HCT116 (cell line): ENCODE measurements at regions not wholly inside any gene's neighbourhood (a gene's known extent, or its start where the extent isn't known, plus 50 kb on each side); places are given as distances from the start of the nearest gene placed in this dataset.

Source experiments
- ATAC-seq: fragments of 200-7000 bp; cut with Tn5 transposase; 2 replicates; pipeline ENCODE4 v1.9.1; 2020; ENCODE audit warnings: mild to moderate bottlenecking, moderate library complexity
- BruUV-seq: library from RNA; stranded (reverse); fragments of 400-500 nt; replicated peaks from 2 replicates; lab custom pipeline; 2021; lab: Mats Ljungman, UMichigan
- CTCF ChIA-PET: fragments of 300-600 bp; sonication (Branson Sonifier 250); formaldehyde crosslinking; loops from one replicate; lab custom pipeline; 2021; ENCODE audit warnings: antibody characterized with exemption; lab: Charles Lee
- POLR2A ChIA-PET: fragments of 300-600, 350-600 bp; sonication (Branson Sonifier 250); formaldehyde crosslinking; loops from one replicate; lab custom pipeline; 2021; ENCODE audit warnings: antibody characterized with exemption; lab: Charles Lee
- RAD21 ChIA-PET, 2 experiments: fragments of 300-600 bp; sonication (Branson Sonifier 250); formaldehyde crosslinking; loops; one replicate each; lab custom pipeline; 2023; ENCODE audit warnings: low total read pairs in 2 of 2; ENCODE audit not compliant: uncharacterized antibody in 2 of 2, unreplicated experiment in 2 of 2, low non-redundant PET in 1 of 2; lab: Charles Lee
- DNase-seq: peaks from one replicate; pipeline ENCODE4 v3.0.0-alpha.2; 2010; ENCODE audit warnings: low read depth, low spot score
- H2AFZ ChIP-seq: fragments of 200-600 bp; shearing (Covaris generic), sonication (generic); 2 replicates; pipeline ENCODE4 v1.6.1; 2017; ENCODE audit warnings: low read depth, mixed run types, mixed read lengths, antibody characterized with exemption, low read length; ENCODE audit not compliant: poor library complexity, severe bottlenecking
- H3K27ac ChIP-seq: 2 replicates; pipeline ENCODE4 v1.5.1; 2012; ENCODE audit warnings: low read depth, low read length
- H3K27me3 ChIP-seq: fragments of 200-600 bp; sonication (generic); 2 replicates; pipeline ENCODE4 v1.6.1; 2016; ENCODE audit warnings: mixed run types, low read length, mixed read lengths; ENCODE audit not compliant: insufficient read depth
- H3K36me3 ChIP-seq, 2 experiments: fragments of 200-500 bp in 1 of 2; fragments of 200-600 bp in 1 of 2; sonication (Bioruptor generic) in 1 of 2; sonication (generic) in 1 of 2; 2 replicates each; pipeline versions ENCODE4 v1.5.1 to v1.6.1; 2014 to 2016; ENCODE audit warnings: low read length in 2 of 2, inconsistent platforms in 1 of 2, mixed read lengths in 1 of 2, mixed run types in 1 of 2; ENCODE audit not compliant: insufficient read depth in 2 of 2, control insufficient read depth in 1 of 2
- H3K4me1 ChIP-seq, 2 experiments: fragments of 200-600 bp in 1 of 2; sonication (generic) in 1 of 2; 2 replicates each; pipeline versions ENCODE4 v1.5.1 to v1.6.1; 2012 to 2017; ENCODE audit warnings: low read length in 2 of 2, inconsistent platforms in 1 of 2, mild to moderate bottlenecking in 1 of 2, mixed read lengths in 1 of 2, mixed run types in 1 of 2, moderate library complexity in 1 of 2; ENCODE audit not compliant: insufficient read depth in 2 of 2, control insufficient read depth in 1 of 2
- H3K4me2 ChIP-seq: fragments of 200-600 bp; sonication (generic); 2 replicates; pipeline ENCODE4 v1.6.1; 2017; ENCODE audit warnings: mixed run types, low read length, mixed read lengths
- H3K4me3 ChIP-seq, 2 experiments: fragments of 200-600 bp in 1 of 2; sonication (generic) in 1 of 2; replicated peaks in 1 of 2; 2 replicates each; pipeline ENCODE4 v1.5.1; 2011 to 2016; ENCODE audit warnings: low read length in 2 of 2, control low read depth in 1 of 2, low read depth in 1 of 2, mild to moderate bottlenecking in 1 of 2, mixed read lengths in 1 of 2, mixed run types in 1 of 2
- H3K79me2 ChIP-seq: fragments of 200-600 bp; sonication (generic); 2 replicates; pipeline ENCODE4 v1.6.1; 2017; ENCODE audit warnings: mild to moderate bottlenecking, mixed run types, low read length, moderate library complexity, mixed read lengths; ENCODE audit not compliant: insufficient read depth
- H3K9ac ChIP-seq: fragments of 200-600 bp; sonication (generic); 2 replicates; pipeline ENCODE4 v1.6.1; 2016; ENCODE audit warnings: low read length, mixed read lengths
- H3K9me2 ChIP-seq: fragments of 200-600 bp; sonication (generic), shearing (Covaris generic); 2 replicates; pipeline ENCODE4 v1.6.1; 2017; ENCODE audit warnings: mixed run types, mild to moderate bottlenecking, moderate library complexity; ENCODE audit not compliant: insufficient read depth
- H3K9me3 ChIP-seq, 2 experiments: fragments of 200-500 bp in 1 of 2; fragments of 200-600 bp in 1 of 2; sonication (Bioruptor generic) in 1 of 2; sonication (generic) in 1 of 2; 2 replicates each; pipeline ENCODE4 v1.6.1; 2014 to 2017; ENCODE audit warnings: low read length in 2 of 2, mixed read lengths in 2 of 2, inconsistent platforms in 1 of 2, low read depth in 1 of 2, mild to moderate bottlenecking in 1 of 2, mixed run types in 1 of 2, moderate library complexity in 1 of 2; ENCODE audit not compliant: control insufficient read depth in 1 of 2, insufficient read depth in 1 of 2
- H4K20me1 ChIP-seq: fragments of 200-600 bp; sonication (generic), shearing (Covaris generic); 2 replicates; pipeline ENCODE4 v1.6.1; 2017; ENCODE audit warnings: mixed run types, mild to moderate bottlenecking, moderate library complexity; ENCODE audit not compliant: insufficient read depth
- ATF3 ChIP-seq: IDR thresholded peaks from 2 replicates; pipeline ENCODE4 v1.6.1; 2012
- CEBPB ChIP-seq: IDR thresholded peaks from 2 replicates; pipeline ENCODE4 v1.6.1; 2012; ENCODE audit warnings: low read depth
- CTCF ChIP-seq, 3 experiments: fragments of 200-600 bp in 1 of 3; sonication (generic) in 1 of 3; IDR thresholded peaks in 2 of 3; conservative IDR thresholded peaks in 1 of 3; 2 replicates each; pipeline ENCODE4 v1.5.1; 2012 to 2017; ENCODE audit warnings: low read depth in 2 of 3, low read length in 2 of 3, antibody characterized with exemption in 1 of 3, borderline replicate concordance in 1 of 3, control low read depth in 1 of 3, mild to moderate bottlenecking in 1 of 3, mixed read lengths in 1 of 3, mixed run types in 1 of 3, moderate library complexity in 1 of 3; ENCODE audit not compliant: insufficient read depth in 1 of 3
- EGR1 ChIP-seq: IDR thresholded peaks from 2 replicates; pipeline ENCODE4 v1.6.1; 2012; ENCODE audit warnings: low read depth
- FOSL1 ChIP-seq: IDR thresholded peaks from 2 replicates; pipeline ENCODE4 v1.6.1; 2012; ENCODE audit warnings: low read depth
- POLR2A ChIP-seq: IDR thresholded peaks from 2 replicates; pipeline ENCODE4 v1.7.0; 2011; ENCODE audit warnings: borderline replicate concordance; ENCODE audit not compliant: insufficient read depth, insufficient read length; ENCODE audit errors: extremely low read depth
- ZFX ChIP-seq: fragments of 450-650 bp; IDR thresholded peaks from 2 replicates; pipeline ENCODE4 v1.6.1; 2017
- intact Hi-C: fragments of 100-400 bp; cut with micrococcal nuclease; formaldehyde crosslinking; loops from 2 replicates; pipeline ENCODE4 v1.10.0; 2022

DNA sequence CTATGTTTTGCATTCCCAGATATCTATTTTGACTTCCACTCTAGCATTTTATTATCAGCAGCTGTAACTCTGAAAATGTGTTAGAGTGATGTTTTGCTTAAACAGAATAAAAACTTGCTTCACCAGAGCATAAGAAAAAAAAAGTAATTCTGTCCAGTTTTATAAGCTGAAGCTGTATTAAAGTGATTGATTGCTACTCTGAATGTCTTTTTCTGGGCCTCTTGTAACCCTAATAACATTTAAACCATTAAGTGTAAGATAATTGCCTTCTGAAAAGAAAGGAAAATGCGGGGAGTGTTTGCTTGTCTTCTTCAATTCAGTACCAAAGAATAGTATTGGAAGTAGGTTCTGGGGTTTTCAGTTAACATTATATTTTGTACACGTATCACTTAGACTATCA lies 57.9 kb upstream of the UBE2E1 start:
- Histone ChIP-seq H3K9me2 (no peaks in the 10 kb centered on the region), H3K27ac (no peak overlapping the region), H4K20me1 (no peaks in the 10 kb centered on the region), H2AFZ (peak overlapping the region; percentile 54), H3K4me3 (no peak overlapping the region), H3K4me1 (peaks cover 11 to 38% of the 10 kb centered on the region in 2 experiments), H3K9ac (no peak overlapping the region), H3K79me2 (no peaks in the 10 kb centered on the region), H3K9me3 (no peaks in the 10 kb centered on the region), H3K27me3 (no peaks in the 10 kb centered on the region), H3K4me2 (no peak overlapping the region), H3K36me3 (no peaks in the 10 kb centered on the region)
- CTCF ChIA-PET = no interaction called here
- intact Hi-C loops = no loop called here
- RAD21 ChIA-PET = no interaction called here
- POLR2A ChIA-PET = no interaction called here
- DNase-seq (no peak), ATAC-seq (no peak)
- no TSS peak for BruUV-seq
- TF ChIP-seq EGR1 = no peak
- TF ChIP-seq CTCF (IDR thresholded peaks at IDR 0.05 in 2 of 3, conservative IDR thresholded peaks at IDR 0.05 in 1 of 3; ENCODE audit: borderline replicate concordance in 1 of 3, insufficient read depth in 1 of 3, low read depth in 2 of 3, low read length in 2 of 3) = no peak
- TF ChIP-seq ATF3 = no peak
- TF ChIP-seq POLR2A = no peak
- TF ChIP-seq ZFX = no peak

DNA sequence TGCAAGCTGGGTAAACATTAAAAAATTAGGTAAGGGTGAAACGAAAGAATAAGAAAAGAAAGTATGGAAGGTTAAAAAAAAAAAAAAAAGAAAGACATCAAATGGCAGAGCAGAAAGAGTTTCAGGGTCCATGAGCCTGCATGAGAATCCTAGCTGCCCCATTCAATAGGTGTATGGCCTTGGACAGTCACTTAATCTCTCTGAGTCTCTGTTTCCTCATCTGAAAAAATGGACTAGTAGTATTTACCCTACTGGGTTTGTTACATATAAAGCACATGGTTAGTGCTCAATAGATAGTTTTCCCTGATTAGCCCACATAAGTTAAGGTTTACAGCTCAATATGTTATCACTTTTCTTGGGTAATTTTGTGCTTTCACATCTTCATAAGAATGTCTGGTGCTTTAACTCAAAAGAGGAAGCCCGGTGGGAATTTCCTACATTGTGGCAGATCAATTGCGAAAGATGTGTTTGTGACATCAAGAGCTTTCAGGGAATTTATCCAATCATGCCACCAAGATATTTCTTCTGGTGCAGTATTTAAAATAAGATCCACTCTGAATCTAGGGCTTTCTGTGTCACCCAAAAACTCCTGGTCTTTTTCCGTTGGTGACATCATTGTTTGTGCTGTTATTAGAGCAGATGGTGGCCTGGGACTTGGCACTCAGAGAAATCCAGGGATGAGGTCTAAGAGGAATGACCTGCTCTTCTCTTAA lies 57.2 kb upstream of the UBE2E1 start:
- DNase-seq (no peak), ATAC-seq (no peak)
- H3K9me3 ChIP-seq = no peaks in the 10 kb centered on the region
- H3K27ac ChIP-seq = no peak overlapping the region
- no peak for TF ChIP-seq FOSL1
- TF ChIP-seq CEBPB = 0 out of 2 replicates have a peak, but pooled peaks have one; percentile 28
- no peaks in the 10 kb centered on the region for H3K9me2 ChIP-seq
- H3K9ac ChIP-seq = no peak overlapping the region
- H3K27me3 ChIP-seq = no peaks in the 10 kb centered on the region
- H3K36me3 ChIP-seq = no peaks in the 10 kb centered on the region
- ChIA-PET POLR2A (no interaction called here), RAD21 (no interaction called here), CTCF (no interaction called here)
- H3K4me1 ChIP-seq = peaks cover 9 to 30% of the 10 kb centered on the region in 2 experiments; a peak in 3 of 4 replicates
- no peaks in the 10 kb centered on the region for H3K79me2 ChIP-seq
- no peaks in the 10 kb centered on the region for H4K20me1 ChIP-seq
- no peak overlapping the region for H3K4me2 ChIP-seq
- H3K4me3 ChIP-seq = no peak overlapping the region
- intact Hi-C loops = no loop called here
- no TSS peak for BruUV-seq
- H2AFZ ChIP-seq = peak overlapping the region; percentile 54
